GM23338 (cell line): ENCODE measurements at regions not wholly inside any gene's neighbourhood (a gene's known extent, or its start where the extent isn't known, plus 50 kb on each side); places are given as distances from the start of the nearest gene placed in this dataset.

ENCODE experiments used
- CREB1 ChIP-seq: fragments of 250-450 bp; sonication (Bioruptor Pico); IDR thresholded peaks from 2 replicates; pipeline ENCODE4 v1.5.0; 2020; ENCODE audit warnings: low read depth, mild to moderate bottlenecking, moderate library complexity
- EZH2 ChIP-seq: fragments of 200-600 bp; sonication (generic); IDR thresholded peaks from one replicate; pipeline ENCODE4 v1.8.0; 2017; ENCODE audit warnings: antibody characterized with exemption, mild to moderate bottlenecking, low read depth; ENCODE audit not compliant: unreplicated experiment
- EZH2phosphoT487 ChIP-seq: fragments of 200-600 bp; sonication (generic); IDR thresholded peaks from one replicate; pipeline ENCODE4 v1.8.1; 2018; ENCODE audit warnings: antibody characterized with exemption; ENCODE audit not compliant: unreplicated experiment
- JUNB ChIP-seq: IDR thresholded peaks from one replicate; pipeline ENCODE4 v1.6.1; 2016; ENCODE audit warnings: antibody characterized with exemption; ENCODE audit not compliant: unreplicated experiment
- NANOG ChIP-seq: IDR thresholded peaks from 2 replicates; pipeline ENCODE4 v1.6.1; 2016; ENCODE audit warnings: antibody characterized with exemption, borderline replicate concordance
- POLR2AphosphoS5 ChIP-seq: IDR thresholded peaks from 2 replicates; pipeline ENCODE4 v1.6.1; 2016; ENCODE audit warnings: antibody characterized with exemption, low read depth
- STAT1 ChIP-seq: IDR thresholded peaks from one replicate; pipeline ENCODE4 v1.6.1; 2016; ENCODE audit warnings: antibody characterized with exemption; ENCODE audit not compliant: unreplicated experiment
- ZNF114 ChIP-seq: fragments of 250-450 bp; sonication (Bioruptor Pico); IDR thresholded peaks from 2 replicates; pipeline ENCODE4 v1.5.0; 2020; ENCODE audit warnings: mild to moderate bottlenecking, moderate library complexity
- ZNF331 ChIP-seq: fragments of 250-450 bp; sonication (Bioruptor Pico); IDR thresholded peaks from 2 replicates; pipeline ENCODE4 v1.5.0; 2020; ENCODE audit warnings: low read depth, mild to moderate bottlenecking, moderate library complexity
- ZNF462 ChIP-seq: fragments of 250-450 bp; sonication (Bioruptor Pico); IDR thresholded peaks from 2 replicates; pipeline ENCODE4 v1.5.0; 2020; ENCODE audit warnings: mild to moderate bottlenecking, moderate library complexity
- TF ChIP-seq, protein P1 (sequence below), 2 experiments: fragments of 200-600 bp in 1 of 2; sonication (generic) in 1 of 2; conservative IDR thresholded peaks; 2 replicates each; pipeline versions ENCODE4 v1.5.1 to v1.6.1; 2016 to 2017; ENCODE audit warnings: antibody characterized with exemption in 2 of 2, low read depth in 2 of 2, mild to moderate bottlenecking in 2 of 2, moderate library complexity in 1 of 2
- TF ChIP-seq, protein P2 (sequence below): IDR thresholded peaks from one replicate; pipeline ENCODE4 v1.6.1; 2018; ENCODE audit warnings: antibody characterized with exemption; ENCODE audit not compliant: unreplicated experiment
- TF ChIP-seq, protein P3 (sequence below): IDR thresholded peaks from 2 replicates; pipeline ENCODE4 v1.6.1; 2016; ENCODE audit warnings: antibody characterized with exemption

- TF ChIP-seq EZH2 (no peak), STAT1 (no peak), POLR2AphosphoS5 (no peak), JUNB (no peak), EZH2phosphoT487 (no peak), ZNF331 (CRISPR knock-in tag) (no peak), CREB1 (CRISPR knock-in tag) (no peak), ZNF114 (no peak), NANOG (no peak), ZNF462 (CRISPR knock-in tag) (no peak)
- TF ChIP-seq, protein P1, sequence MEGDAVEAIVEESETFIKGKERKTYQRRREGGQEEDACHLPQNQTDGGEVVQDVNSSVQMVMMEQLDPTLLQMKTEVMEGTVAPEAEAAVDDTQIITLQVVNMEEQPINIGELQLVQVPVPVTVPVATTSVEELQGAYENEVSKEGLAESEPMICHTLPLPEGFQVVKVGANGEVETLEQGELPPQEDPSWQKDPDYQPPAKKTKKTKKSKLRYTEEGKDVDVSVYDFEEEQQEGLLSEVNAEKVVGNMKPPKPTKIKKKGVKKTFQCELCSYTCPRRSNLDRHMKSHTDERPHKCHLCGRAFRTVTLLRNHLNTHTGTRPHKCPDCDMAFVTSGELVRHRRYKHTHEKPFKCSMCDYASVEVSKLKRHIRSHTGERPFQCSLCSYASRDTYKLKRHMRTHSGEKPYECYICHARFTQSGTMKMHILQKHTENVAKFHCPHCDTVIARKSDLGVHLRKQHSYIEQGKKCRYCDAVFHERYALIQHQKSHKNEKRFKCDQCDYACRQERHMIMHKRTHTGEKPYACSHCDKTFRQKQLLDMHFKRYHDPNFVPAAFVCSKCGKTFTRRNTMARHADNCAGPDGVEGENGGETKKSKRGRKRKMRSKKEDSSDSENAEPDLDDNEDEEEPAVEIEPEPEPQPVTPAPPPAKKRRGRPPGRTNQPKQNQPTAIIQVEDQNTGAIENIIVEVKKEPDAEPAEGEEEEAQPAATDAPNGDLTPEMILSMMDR (conservative IDR thresholded peaks at IDR 0.05; ENCODE audit: low read depth in 2 of 2), result no peak
- TF ChIP-seq, protein P2, sequence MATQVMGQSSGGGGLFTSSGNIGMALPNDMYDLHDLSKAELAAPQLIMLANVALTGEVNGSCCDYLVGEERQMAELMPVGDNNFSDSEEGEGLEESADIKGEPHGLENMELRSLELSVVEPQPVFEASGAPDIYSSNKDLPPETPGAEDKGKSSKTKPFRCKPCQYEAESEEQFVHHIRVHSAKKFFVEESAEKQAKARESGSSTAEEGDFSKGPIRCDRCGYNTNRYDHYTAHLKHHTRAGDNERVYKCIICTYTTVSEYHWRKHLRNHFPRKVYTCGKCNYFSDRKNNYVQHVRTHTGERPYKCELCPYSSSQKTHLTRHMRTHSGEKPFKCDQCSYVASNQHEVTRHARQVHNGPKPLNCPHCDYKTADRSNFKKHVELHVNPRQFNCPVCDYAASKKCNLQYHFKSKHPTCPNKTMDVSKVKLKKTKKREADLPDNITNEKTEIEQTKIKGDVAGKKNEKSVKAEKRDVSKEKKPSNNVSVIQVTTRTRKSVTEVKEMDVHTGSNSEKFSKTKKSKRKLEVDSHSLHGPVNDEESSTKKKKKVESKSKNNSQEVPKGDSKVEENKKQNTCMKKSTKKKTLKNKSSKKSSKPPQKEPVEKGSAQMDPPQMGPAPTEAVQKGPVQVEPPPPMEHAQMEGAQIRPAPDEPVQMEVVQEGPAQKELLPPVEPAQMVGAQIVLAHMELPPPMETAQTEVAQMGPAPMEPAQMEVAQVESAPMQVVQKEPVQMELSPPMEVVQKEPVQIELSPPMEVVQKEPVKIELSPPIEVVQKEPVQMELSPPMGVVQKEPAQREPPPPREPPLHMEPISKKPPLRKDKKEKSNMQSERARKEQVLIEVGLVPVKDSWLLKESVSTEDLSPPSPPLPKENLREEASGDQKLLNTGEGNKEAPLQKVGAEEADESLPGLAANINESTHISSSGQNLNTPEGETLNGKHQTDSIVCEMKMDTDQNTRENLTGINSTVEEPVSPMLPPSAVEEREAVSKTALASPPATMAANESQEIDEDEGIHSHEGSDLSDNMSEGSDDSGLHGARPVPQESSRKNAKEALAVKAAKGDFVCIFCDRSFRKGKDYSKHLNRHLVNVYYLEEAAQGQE, result no peak
- TF ChIP-seq, protein P3, sequence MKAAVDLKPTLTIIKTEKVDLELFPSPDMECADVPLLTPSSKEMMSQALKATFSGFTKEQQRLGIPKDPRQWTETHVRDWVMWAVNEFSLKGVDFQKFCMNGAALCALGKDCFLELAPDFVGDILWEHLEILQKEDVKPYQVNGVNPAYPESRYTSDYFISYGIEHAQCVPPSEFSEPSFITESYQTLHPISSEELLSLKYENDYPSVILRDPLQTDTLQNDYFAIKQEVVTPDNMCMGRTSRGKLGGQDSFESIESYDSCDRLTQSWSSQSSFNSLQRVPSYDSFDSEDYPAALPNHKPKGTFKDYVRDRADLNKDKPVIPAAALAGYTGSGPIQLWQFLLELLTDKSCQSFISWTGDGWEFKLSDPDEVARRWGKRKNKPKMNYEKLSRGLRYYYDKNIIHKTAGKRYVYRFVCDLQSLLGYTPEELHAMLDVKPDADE, result no peak
Measured at GRCh38 chr11:10931761-10932670, 74.2 kb upstream of the ZBED5 start.
